H1 (cell line): ENCODE measurements at regions not wholly inside any gene's neighbourhood (a gene's known extent, or its start where the extent isn't known, plus 50 kb on each side); places are given as distances from the start of the nearest gene placed in this dataset.
A peak's percentile ranks its signal among the peaks of the same experiment; 100 is the strongest.

Source experiments
- FOSL1 ChIP-seq: IDR thresholded peaks from 2 replicates; pipeline ENCODE4 v1.6.1; 2011; ENCODE audit warnings: mild to moderate bottlenecking, low read depth, low read length, moderate library complexity; ENCODE audit not compliant: insufficient read depth
- SP1 ChIP-seq: IDR thresholded peaks from 2 replicates; pipeline ENCODE4 v1.6.1; 2011; ENCODE audit warnings: low read depth, low read length
- TF ChIP-seq, protein P1 (sequence below), 3 experiments: IDR thresholded peaks; 1 replicate in 2 of 3; 2 replicates in 1 of 3; pipeline versions ENCODE4 v1.5.1 to v1.6.1; 2011; ENCODE audit warnings: low read length in 3 of 3, mild to moderate bottlenecking in 3 of 3, inconsistent platforms in 2 of 3, low read depth in 1 of 3, moderate library complexity in 1 of 3; ENCODE audit not compliant: insufficient read depth in 1 of 3; ENCODE audit errors: control extremely low read depth in 1 of 3

DNA sequence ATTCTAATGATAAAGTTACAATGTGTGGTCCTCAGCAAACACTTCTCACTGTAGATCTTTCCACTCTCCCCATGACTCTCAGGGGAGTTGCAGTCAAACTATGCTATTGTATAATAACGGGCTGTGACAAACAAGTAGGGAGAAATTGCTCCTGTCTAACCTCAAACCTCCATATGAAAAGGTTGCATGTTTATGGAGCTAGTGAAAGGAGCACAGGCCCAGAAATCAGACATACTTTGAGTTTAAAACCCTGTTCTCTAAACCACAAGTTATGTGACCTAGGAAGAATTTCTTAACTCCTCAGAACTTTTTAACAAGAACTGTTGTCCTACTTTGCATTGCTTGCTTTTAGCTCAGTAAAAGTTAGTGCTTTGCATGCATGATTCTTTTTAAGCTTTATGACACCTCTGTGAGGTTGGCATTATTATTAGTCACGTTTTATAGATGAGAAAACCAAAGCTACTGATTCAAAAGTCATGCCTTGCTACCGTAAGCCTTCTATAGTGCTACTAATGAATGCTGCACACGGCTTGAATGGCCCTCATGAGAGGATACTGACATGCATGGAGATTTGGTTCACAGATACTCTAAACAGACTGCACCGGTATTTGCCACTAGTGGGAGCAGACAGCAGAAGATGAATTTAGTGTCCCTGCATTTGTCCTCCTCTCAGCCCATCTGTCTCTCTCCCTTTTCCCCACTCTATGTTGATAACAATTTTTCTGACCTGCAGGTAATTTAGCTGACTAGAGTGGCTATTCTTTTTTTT lies 129.5 kb upstream of the PCGF5 start:
- TF ChIP-seq FOSL1, result no peak
- TF ChIP-seq, protein P1, sequence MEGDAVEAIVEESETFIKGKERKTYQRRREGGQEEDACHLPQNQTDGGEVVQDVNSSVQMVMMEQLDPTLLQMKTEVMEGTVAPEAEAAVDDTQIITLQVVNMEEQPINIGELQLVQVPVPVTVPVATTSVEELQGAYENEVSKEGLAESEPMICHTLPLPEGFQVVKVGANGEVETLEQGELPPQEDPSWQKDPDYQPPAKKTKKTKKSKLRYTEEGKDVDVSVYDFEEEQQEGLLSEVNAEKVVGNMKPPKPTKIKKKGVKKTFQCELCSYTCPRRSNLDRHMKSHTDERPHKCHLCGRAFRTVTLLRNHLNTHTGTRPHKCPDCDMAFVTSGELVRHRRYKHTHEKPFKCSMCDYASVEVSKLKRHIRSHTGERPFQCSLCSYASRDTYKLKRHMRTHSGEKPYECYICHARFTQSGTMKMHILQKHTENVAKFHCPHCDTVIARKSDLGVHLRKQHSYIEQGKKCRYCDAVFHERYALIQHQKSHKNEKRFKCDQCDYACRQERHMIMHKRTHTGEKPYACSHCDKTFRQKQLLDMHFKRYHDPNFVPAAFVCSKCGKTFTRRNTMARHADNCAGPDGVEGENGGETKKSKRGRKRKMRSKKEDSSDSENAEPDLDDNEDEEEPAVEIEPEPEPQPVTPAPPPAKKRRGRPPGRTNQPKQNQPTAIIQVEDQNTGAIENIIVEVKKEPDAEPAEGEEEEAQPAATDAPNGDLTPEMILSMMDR (IDR thresholded peaks at IDR 0.05; ENCODE audit: control extremely low read depth in 1 of 3, insufficient read depth in 1 of 3, low read depth in 1 of 3, low read length in 3 of 3), result peak in 1 of 3 experiments; percentile 28; a peak in 1 of 4 replicates
- TF ChIP-seq SP1, result no peak
